NCI-H1417 treated with DMSO at 0.1 percent for 48 hours (cell line): ENCODE measurements at regions not wholly inside any gene's neighbourhood (a gene's known extent, or its start where the extent isn't known, plus 50 kb on each side); places are given as distances from the start of the nearest gene placed in this dataset.

Source experiments
- DNase-seq: peaks from one replicate; lab custom pipeline; 2025; lab: John Stamatoyannopoulos, UW

GRCh38 chr4:89599026-89599425 is 237.9 kb downstream of the SNCA start:
- DNase-seq: no peak

GRCh38 chr4:89598602-89599001 is 238.4 kb downstream of the SNCA start:
- DNase-seq: peak; percentile 22

- DNase-seq: no peak
Measured at GRCh38 chr4:89595125-89595789, 241.7 kb downstream of the SNCA start.

- DNase-seq: no peak
Measured at GRCh38 chr4:89590128-89590527, 246.8 kb downstream of the SNCA start.

GRCh38 chr4:89588421-89588820 is 248.5 kb downstream of the SNCA start:
- DNase-seq: no peak

- no peak for DNase-seq
Measured at GRCh38 chr4:89587364-89587763, 249.6 kb downstream of the SNCA start.

- no peak for DNase-seq
Measured at GRCh38 chr4:89586864-89587263, 250.1 kb downstream of the SNCA start.

- no peak for DNase-seq
Measured at GRCh38 chr4:89586318-89586717, 250.6 kb downstream of the SNCA start.

GRCh38 chr4:89582756-89583505 is 254.0 kb downstream of the SNCA start:
- no peak for DNase-seq

- DNase-seq: no peak
Measured at GRCh38 chr4:89579771-89580170, 257.2 kb downstream of the SNCA start.

- no peak for DNase-seq
Measured at GRCh38 chr4:89576246-89576645, 260.7 kb downstream of the SNCA start.

- DNase-seq: no peak
Measured at GRCh38 chr4:89575840-89576239, 261.1 kb downstream of the SNCA start.

GRCh38 chr4:89574176-89574575 is 262.8 kb downstream of the SNCA start:
- DNase-seq: no peak

- no peak for DNase-seq
Measured at GRCh38 chr4:89573656-89574055, 263.3 kb downstream of the SNCA start.

GRCh38 chr4:89572224-89572858 is 264.6 kb downstream of the SNCA start:
- peak; percentile 42 for DNase-seq

GRCh38 chr4:89570931-89571330 is 263.3 kb upstream of the GPRIN3 start:
- DNase-seq: no peak

GRCh38 chr4:89567936-89568335 is 260.3 kb upstream of the GPRIN3 start:
- no peak for DNase-seq

GRCh38 chr4:89563431-89563830 is 255.8 kb upstream of the GPRIN3 start:
- DNase-seq: no peak

- DNase-seq: no peak
Measured at GRCh38 chr4:89562746-89563145, 255.1 kb upstream of the GPRIN3 start.

GRCh38 chr4:89561048-89561447 is 253.4 kb upstream of the GPRIN3 start:
- DNase-seq: no peak

- DNase-seq: no peak
Measured at GRCh38 chr4:89558147-89558546, 250.5 kb upstream of the GPRIN3 start.

- no peak for DNase-seq
Measured at GRCh38 chr4:89556601-89557305, 249.2 kb upstream of the GPRIN3 start.

GRCh38 chr4:89551191-89551590 is 243.6 kb upstream of the GPRIN3 start:
- no peak for DNase-seq
